GM23338 (cell line): ENCODE measurements at regions not wholly inside any gene's neighbourhood (a gene's known extent, or its start where the extent isn't known, plus 50 kb on each side); places are given as distances from the start of the nearest gene placed in this dataset.

Experiments
- ATAC-seq: fragments of 200-7000 bp; cut with Tn5 transposase; 3 replicates; pipeline ENCODE4 v1.9.1; 2020
- DNase-seq: peaks from one replicate; pipeline ENCODE4 v3.0.0-alpha.2; 2015; ENCODE audit warnings: low spot score
- H2AFZ ChIP-seq: fragments of 200-600 bp; sonication (generic); 2 replicates; pipeline ENCODE4 v1.8.0; 2016; ENCODE audit warnings: antibody characterized with exemption, mild to moderate bottlenecking, moderate library complexity
- H3F3A ChIP-seq: fragments of 200-600 bp; sonication (generic); replicated peaks from 2 replicates; pipeline ENCODE4 v1.8.0; 2017; ENCODE audit warnings: antibody characterized with exemption, mixed run types, low read depth
- H3K27ac ChIP-seq: fragments of 200-600 bp; sonication (generic); 2 replicates; pipeline ENCODE4 v1.6.1; 2016; ENCODE audit warnings: low read depth
- H3K27me3 ChIP-seq: fragments of 200-600 bp; sonication (generic); 2 replicates; pipeline ENCODE4 v1.8.0; 2016; ENCODE audit warnings: mild to moderate bottlenecking, mixed run types, moderate library complexity; ENCODE audit not compliant: insufficient read depth
- H3K36me3 ChIP-seq: fragments of 200-600 bp; sonication (generic); 2 replicates; pipeline ENCODE4 v1.8.0; 2016; ENCODE audit warnings: mild to moderate bottlenecking; ENCODE audit not compliant: insufficient read depth
- H3K4me1 ChIP-seq: fragments of 200-600 bp; sonication (generic); 2 replicates; pipeline ENCODE4 v1.8.0; 2016; ENCODE audit warnings: mild to moderate bottlenecking, moderate library complexity; ENCODE audit not compliant: insufficient read depth
- H3K4me2 ChIP-seq: fragments of 200-600 bp; sonication (generic); 2 replicates; pipeline ENCODE4 v1.7.1; 2017; ENCODE audit warnings: mixed run types
- H3K4me3 ChIP-seq: fragments of 200-600 bp; sonication (generic); 2 replicates; pipeline ENCODE4 v1.6.1; 2016; ENCODE audit warnings: mixed run types
- H3K79me2 ChIP-seq: fragments of 200-600 bp; sonication (generic); replicated peaks from 2 replicates; pipeline ENCODE4 v1.8.0; 2017; ENCODE audit warnings: mild to moderate bottlenecking; ENCODE audit not compliant: insufficient read depth
- H3K9me2 ChIP-seq: fragments of 200-600 bp; sonication (generic); 2 replicates; pipeline ENCODE4 v1.8.0; 2017; ENCODE audit not compliant: insufficient read depth
- H4K20me1 ChIP-seq: fragments of 200-600 bp; sonication (generic); replicated peaks from 2 replicates; pipeline ENCODE4 v1.8.0; 2017; ENCODE audit warnings: mild to moderate bottlenecking; ENCODE audit not compliant: insufficient read depth
- H3K27ac Mint-ChIP-seq: 2 replicates; pipeline ENCODE4 v1.8.0; 2020; ENCODE audit warnings: inconsistent platforms, mild to moderate bottlenecking, moderate library complexity, mixed read lengths
- H3K27me3 Mint-ChIP-seq: 3 replicates; pipeline ENCODE4 v1.8.0; 2022; ENCODE audit warnings: low read depth, mild to moderate bottlenecking, moderate library complexity, mixed read lengths, inconsistent platforms; ENCODE audit not compliant: insufficient read depth, poor library complexity
- H3K36me3 Mint-ChIP-seq: 3 replicates; pipeline ENCODE4 v1.8.0; 2021; ENCODE audit warnings: low read depth, mild to moderate bottlenecking, inconsistent platforms, moderate library complexity, mixed read lengths
- H3K4me1 Mint-ChIP-seq: 3 replicates; pipeline ENCODE4 v1.8.0; 2020; ENCODE audit warnings: mild to moderate bottlenecking, inconsistent platforms, mixed read lengths
- H3K4me3 Mint-ChIP-seq: 3 replicates; pipeline ENCODE4 v1.8.0; 2021; ENCODE audit warnings: moderate library complexity, mild to moderate bottlenecking, inconsistent platforms, mixed read lengths
- H3K9me3 Mint-ChIP-seq: 3 replicates; pipeline ENCODE4 v1.8.0; 2020; ENCODE audit warnings: moderate library complexity, mild to moderate bottlenecking, inconsistent platforms, mixed read lengths
- CREB1 ChIP-seq: fragments of 250-450 bp; sonication (Bioruptor Pico); IDR thresholded peaks from 2 replicates; pipeline ENCODE4 v1.5.0; 2020; ENCODE audit warnings: low read depth, mild to moderate bottlenecking, moderate library complexity
- CTCF ChIP-seq, 2 experiments: fragments of 200-600 bp in 1 of 2; sonication (generic) in 1 of 2; conservative IDR thresholded peaks; 2 replicates each; pipeline versions ENCODE4 v1.5.1 to v1.6.1; 2016 to 2017; ENCODE audit warnings: antibody characterized with exemption in 2 of 2, low read depth in 2 of 2, mild to moderate bottlenecking in 2 of 2, moderate library complexity in 1 of 2
- ETS1 ChIP-seq: IDR thresholded peaks from 2 replicates; pipeline ENCODE4 v1.6.1; 2016; ENCODE audit warnings: antibody characterized with exemption
- EZH2 ChIP-seq: fragments of 200-600 bp; sonication (generic); IDR thresholded peaks from one replicate; pipeline ENCODE4 v1.8.0; 2017; ENCODE audit warnings: antibody characterized with exemption, mild to moderate bottlenecking, low read depth; ENCODE audit not compliant: unreplicated experiment
- EZH2phosphoT487 ChIP-seq: fragments of 200-600 bp; sonication (generic); IDR thresholded peaks from one replicate; pipeline ENCODE4 v1.8.1; 2018; ENCODE audit warnings: antibody characterized with exemption; ENCODE audit not compliant: unreplicated experiment
- JUNB ChIP-seq: IDR thresholded peaks from one replicate; pipeline ENCODE4 v1.6.1; 2016; ENCODE audit warnings: antibody characterized with exemption; ENCODE audit not compliant: unreplicated experiment
- NANOG ChIP-seq: IDR thresholded peaks from 2 replicates; pipeline ENCODE4 v1.6.1; 2016; ENCODE audit warnings: antibody characterized with exemption, borderline replicate concordance
- POLR2AphosphoS5 ChIP-seq: IDR thresholded peaks from 2 replicates; pipeline ENCODE4 v1.6.1; 2016; ENCODE audit warnings: antibody characterized with exemption, low read depth
- STAT1 ChIP-seq: IDR thresholded peaks from one replicate; pipeline ENCODE4 v1.6.1; 2016; ENCODE audit warnings: antibody characterized with exemption; ENCODE audit not compliant: unreplicated experiment
- ZNF114 ChIP-seq: fragments of 250-450 bp; sonication (Bioruptor Pico); IDR thresholded peaks from 2 replicates; pipeline ENCODE4 v1.5.0; 2020; ENCODE audit warnings: mild to moderate bottlenecking, moderate library complexity
- ZNF331 ChIP-seq: fragments of 250-450 bp; sonication (Bioruptor Pico); IDR thresholded peaks from 2 replicates; pipeline ENCODE4 v1.5.0; 2020; ENCODE audit warnings: low read depth, mild to moderate bottlenecking, moderate library complexity
- TF ChIP-seq, protein P1 (sequence below): fragments of 250-450 bp; sonication (Bioruptor Pico); IDR thresholded peaks from 2 replicates; pipeline ENCODE4 v1.5.0; 2020; ENCODE audit warnings: mild to moderate bottlenecking, moderate library complexity
- TF ChIP-seq, protein P2 (sequence below): IDR thresholded peaks from one replicate; pipeline ENCODE4 v1.6.1; 2018; ENCODE audit warnings: antibody characterized with exemption; ENCODE audit not compliant: unreplicated experiment

DNA sequence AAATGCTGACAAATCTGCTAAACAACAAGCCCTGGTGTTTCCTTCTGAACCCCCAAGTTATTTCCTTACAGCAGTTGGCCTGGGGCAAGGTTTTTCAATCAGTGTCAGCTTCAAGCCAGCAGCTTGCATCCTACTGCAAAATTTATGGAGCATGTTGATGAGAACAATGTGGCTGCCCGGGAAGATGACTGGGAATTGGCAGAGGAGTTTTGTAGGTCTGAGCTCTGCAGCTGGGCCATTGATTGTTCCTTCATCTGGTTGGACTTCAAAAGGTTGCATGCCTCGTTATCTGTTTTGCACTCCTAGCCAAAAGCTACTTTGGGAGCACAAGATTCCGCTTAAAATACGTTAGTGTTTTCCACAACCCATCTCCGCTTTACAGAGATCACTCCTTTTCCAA, 1030.3 kb upstream of the LCORL start:
- H3K79me2 ChIP-seq = no peaks in the 10 kb centered on the region
- no peak overlapping the region for H3K4me2 ChIP-seq
- H3K27me3 ChIP-seq = no peaks in the 10 kb centered on the region
- peaks cover 1% of the 10 kb centered on the region for H3K27me3 Mint-ChIP-seq
- H3F3A ChIP-seq = no peaks in the 10 kb centered on the region
- peaks cover 7% of the 10 kb centered on the region for H3K4me1 Mint-ChIP-seq
- H3K27ac Mint-ChIP-seq = no peak overlapping the region
- H3K9me3 Mint-ChIP-seq = no peaks in the 10 kb centered on the region
- no peak for ATAC-seq
- H4K20me1 ChIP-seq = no peaks in the 10 kb centered on the region
- no peaks in the 10 kb centered on the region for H3K9me2 ChIP-seq
- no peak overlapping the region for H3K27ac ChIP-seq
- H3K4me3 ChIP-seq = no peak overlapping the region
- H3K36me3 ChIP-seq = no peaks in the 10 kb centered on the region
- 0 out of 2 replicates have a peak, but pooled peaks cover 5% of the 10 kb centered on the region for H3K4me1 ChIP-seq
- TF ChIP-seq CTCF (conservative IDR thresholded peaks at IDR 0.05; ENCODE audit: low read depth in 2 of 2) (no peak), EZH2 (no peak), JUNB (no peak), POLR2AphosphoS5 (no peak), NANOG (no peak), ZNF114 (CRISPR knock-in tag) (no peak), STAT1 (no peak), ZNF331 (CRISPR knock-in tag) (no peak), ETS1 (no peak), EZH2phosphoT487 (no peak), CREB1 (CRISPR knock-in tag) (no peak)
- TF ChIP-seq, protein P1, sequence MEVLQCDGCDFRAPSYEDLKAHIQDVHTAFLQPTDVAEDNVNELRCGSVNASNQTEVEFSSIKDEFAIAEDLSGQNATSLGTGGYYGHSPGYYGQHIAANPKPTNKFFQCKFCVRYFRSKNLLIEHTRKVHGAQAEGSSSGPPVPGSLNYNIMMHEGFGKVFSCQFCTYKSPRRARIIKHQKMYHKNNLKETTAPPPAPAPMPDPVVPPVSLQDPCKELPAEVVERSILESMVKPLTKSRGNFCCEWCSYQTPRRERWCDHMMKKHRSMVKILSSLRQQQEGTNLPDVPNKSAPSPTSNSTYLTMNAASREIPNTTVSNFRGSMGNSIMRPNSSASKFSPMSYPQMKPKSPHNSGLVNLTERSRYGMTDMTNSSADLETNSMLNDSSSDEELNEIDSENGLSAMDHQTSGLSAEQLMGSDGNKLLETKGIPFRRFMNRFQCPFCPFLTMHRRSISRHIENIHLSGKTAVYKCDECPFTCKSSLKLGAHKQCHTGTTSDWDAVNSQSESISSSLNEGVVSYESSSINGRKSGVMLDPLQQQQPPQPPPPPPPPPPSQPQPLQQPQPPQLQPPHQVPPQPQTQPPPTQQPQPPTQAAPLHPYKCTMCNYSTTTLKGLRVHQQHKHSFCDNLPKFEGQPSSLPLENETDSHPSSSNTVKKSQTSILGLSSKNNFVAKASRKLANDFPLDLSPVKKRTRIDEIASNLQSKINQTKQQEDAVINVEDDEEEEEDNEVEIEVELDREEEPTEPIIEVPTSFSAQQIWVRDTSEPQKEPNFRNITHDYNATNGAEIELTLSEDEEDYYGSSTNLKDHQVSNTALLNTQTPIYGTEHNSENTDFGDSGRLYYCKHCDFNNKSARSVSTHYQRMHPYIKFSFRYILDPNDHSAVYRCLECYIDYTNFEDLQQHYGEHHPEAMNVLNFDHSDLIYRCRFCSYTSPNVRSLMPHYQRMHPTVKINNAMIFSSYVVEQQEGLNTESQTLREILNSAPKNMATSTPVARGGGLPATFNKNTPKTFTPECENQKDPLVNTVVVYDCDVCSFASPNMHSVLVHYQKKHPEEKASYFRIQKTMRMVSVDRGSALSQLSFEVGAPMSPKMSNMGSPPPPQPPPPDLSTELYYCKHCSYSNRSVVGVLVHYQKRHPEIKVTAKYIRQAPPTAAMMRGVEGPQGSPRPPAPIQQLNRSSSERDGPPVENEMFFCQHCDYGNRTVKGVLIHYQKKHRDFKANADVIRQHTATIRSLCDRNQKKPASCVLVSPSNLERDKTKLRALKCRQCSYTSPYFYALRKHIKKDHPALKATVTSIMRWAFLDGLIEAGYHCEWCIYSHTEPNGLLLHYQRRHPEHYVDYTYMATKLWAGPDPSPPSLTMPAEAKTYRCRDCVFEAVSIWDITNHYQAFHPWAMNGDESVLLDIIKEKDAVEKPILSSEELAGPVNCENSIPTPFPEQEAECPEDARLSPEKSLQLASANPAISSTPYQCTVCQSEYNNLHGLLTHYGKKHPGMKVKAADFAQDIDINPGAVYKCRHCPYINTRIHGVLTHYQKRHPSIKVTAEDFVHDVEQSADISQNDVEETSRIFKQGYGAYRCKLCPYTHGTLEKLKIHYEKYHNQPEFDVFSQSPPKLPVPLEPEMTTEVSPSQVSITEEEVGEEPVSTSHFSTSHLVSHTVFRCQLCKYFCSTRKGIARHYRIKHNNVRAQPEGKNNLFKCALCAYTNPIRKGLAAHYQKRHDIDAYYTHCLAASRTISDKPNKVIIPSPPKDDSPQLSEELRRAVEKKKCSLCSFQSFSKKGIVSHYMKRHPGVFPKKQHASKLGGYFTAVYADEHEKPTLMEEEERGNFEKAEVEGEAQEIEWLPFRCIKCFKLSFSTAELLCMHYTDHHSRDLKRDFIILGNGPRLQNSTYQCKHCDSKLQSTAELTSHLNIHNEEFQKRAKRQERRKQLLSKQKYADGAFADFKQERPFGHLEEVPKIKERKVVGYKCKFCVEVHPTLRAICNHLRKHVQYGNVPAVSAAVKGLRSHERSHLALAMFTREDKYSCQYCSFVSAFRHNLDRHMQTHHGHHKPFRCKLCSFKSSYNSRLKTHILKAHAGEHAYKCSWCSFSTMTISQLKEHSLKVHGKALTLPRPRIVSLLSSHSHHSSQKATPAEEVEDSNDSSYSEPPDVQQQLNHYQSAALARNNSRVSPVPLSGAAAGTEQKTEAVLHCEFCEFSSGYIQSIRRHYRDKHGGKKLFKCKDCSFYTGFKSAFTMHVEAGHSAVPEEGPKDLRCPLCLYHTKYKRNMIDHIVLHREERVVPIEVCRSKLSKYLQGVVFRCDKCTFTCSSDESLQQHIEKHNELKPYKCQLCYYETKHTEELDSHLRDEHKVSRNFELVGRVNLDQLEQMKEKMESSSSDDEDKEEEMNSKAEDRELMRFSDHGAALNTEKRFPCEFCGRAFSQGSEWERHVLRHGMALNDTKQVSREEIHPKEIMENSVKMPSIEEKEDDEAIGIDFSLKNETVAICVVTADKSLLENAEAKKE (CRISPR knock-in tag) = no peak
- TF ChIP-seq, protein P2, sequence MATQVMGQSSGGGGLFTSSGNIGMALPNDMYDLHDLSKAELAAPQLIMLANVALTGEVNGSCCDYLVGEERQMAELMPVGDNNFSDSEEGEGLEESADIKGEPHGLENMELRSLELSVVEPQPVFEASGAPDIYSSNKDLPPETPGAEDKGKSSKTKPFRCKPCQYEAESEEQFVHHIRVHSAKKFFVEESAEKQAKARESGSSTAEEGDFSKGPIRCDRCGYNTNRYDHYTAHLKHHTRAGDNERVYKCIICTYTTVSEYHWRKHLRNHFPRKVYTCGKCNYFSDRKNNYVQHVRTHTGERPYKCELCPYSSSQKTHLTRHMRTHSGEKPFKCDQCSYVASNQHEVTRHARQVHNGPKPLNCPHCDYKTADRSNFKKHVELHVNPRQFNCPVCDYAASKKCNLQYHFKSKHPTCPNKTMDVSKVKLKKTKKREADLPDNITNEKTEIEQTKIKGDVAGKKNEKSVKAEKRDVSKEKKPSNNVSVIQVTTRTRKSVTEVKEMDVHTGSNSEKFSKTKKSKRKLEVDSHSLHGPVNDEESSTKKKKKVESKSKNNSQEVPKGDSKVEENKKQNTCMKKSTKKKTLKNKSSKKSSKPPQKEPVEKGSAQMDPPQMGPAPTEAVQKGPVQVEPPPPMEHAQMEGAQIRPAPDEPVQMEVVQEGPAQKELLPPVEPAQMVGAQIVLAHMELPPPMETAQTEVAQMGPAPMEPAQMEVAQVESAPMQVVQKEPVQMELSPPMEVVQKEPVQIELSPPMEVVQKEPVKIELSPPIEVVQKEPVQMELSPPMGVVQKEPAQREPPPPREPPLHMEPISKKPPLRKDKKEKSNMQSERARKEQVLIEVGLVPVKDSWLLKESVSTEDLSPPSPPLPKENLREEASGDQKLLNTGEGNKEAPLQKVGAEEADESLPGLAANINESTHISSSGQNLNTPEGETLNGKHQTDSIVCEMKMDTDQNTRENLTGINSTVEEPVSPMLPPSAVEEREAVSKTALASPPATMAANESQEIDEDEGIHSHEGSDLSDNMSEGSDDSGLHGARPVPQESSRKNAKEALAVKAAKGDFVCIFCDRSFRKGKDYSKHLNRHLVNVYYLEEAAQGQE = no peak
- H2AFZ ChIP-seq = peak overlapping the region; percentile 88
- H3K4me3 Mint-ChIP-seq = no peak overlapping the region
- no peaks in the 10 kb centered on the region for H3K36me3 Mint-ChIP-seq
- DNase-seq = peak; percentile 9
